GM18868 (cell line): ENCODE measurements at regions not wholly inside any gene's neighbourhood (a gene's known extent, or its start where the extent isn't known, plus 50 kb on each side); places are given as distances from the start of the nearest gene placed in this dataset.

ENCODE experiments used
- ATAC-seq: cut with Tn5 transposase; IDR thresholded peaks from one replicate; pipeline ENCODE4 v1.9.1; 2021; ENCODE audit warnings: mild to moderate bottlenecking, moderate library complexity; ENCODE audit not compliant: unreplicated experiment

GRCh38 chr17:79478841-79479240 is 132.0 kb downstream of the RBFOX3 start:
- no peak for ATAC-seq

- no peak for ATAC-seq
These were observed 132.8 kb downstream of the RBFOX3 start for GRCh38 chr17:79478051-79478461.

- ATAC-seq: no peak
These were observed 134.7 kb downstream of the RBFOX3 start for GRCh38 chr17:79476074-79476652.

GRCh38 chr17:79473876-79474440 is 136.9 kb downstream of the RBFOX3 start:
- no peak for ATAC-seq

GRCh38 chr17:79473111-79473875 is 137.6 kb downstream of the RBFOX3 start:
- no peak for ATAC-seq

- ATAC-seq: no peak
These were observed 140.1 kb downstream of the RBFOX3 start for GRCh38 chr17:79470754-79471153.

- no peak for ATAC-seq
These were observed 141.2 kb downstream of the RBFOX3 start for GRCh38 chr17:79469646-79470045.

- no peak for ATAC-seq
These were observed 142.5 kb downstream of the RBFOX3 start for GRCh38 chr17:79468183-79468944.

GRCh38 chr17:79466562-79467350 is 144.1 kb downstream of the RBFOX3 start:
- ATAC-seq: no peak

- no peak for ATAC-seq
These were observed 145.2 kb downstream of the RBFOX3 start for GRCh38 chr17:79465681-79466025.

- ATAC-seq: no peak
These were observed 145.7 kb downstream of the RBFOX3 start for GRCh38 chr17:79465011-79465680.

GRCh38 chr17:79464318-79465010 is 146.4 kb downstream of the RBFOX3 start:
- ATAC-seq: no peak

- no peak for ATAC-seq
These were observed 147.2 kb downstream of the RBFOX3 start for GRCh38 chr17:79463421-79464317.

GRCh38 chr17:79461041-79461440 is 149.8 kb downstream of the RBFOX3 start:
- ATAC-seq: no peak

GRCh38 chr17:79459846-79460245 is 151.0 kb downstream of the RBFOX3 start:
- no peak for ATAC-seq

GRCh38 chr17:79459003-79459655 is 151.7 kb downstream of the RBFOX3 start:
- no peak for ATAC-seq

- no peak for ATAC-seq
These were observed 152.5 kb downstream of the RBFOX3 start for GRCh38 chr17:79458356-79458755.

- ATAC-seq: no peak
These were observed 153.0 kb downstream of the RBFOX3 start for GRCh38 chr17:79457889-79458288.
